Activated CD4-positive, alpha-beta T cell treated with anti-CD3 and anti-CD28 coated beads, Interleukin-2, amount 50 U/mL, for 24 hours (primary cell): ENCODE measurements at regions not wholly inside any gene's neighbourhood (a gene's known extent, or its start where the extent isn't known, plus 50 kb on each side); places are given as distances from the start of the nearest gene placed in this dataset.
"Not testable (repeated sequence)": the region's sequence is repeated elsewhere in the genome, so short reads cannot be mapped to it uniquely, and the experiment has no call there.

Source experiments
- DNase-seq, 2 donors: peaks; one replicate each; pipeline ENCODE4 v3.0.0-alpha.2; 2020; ENCODE audit warnings: low read depth in 1 of 2, low spot score in 1 of 2

DNA sequence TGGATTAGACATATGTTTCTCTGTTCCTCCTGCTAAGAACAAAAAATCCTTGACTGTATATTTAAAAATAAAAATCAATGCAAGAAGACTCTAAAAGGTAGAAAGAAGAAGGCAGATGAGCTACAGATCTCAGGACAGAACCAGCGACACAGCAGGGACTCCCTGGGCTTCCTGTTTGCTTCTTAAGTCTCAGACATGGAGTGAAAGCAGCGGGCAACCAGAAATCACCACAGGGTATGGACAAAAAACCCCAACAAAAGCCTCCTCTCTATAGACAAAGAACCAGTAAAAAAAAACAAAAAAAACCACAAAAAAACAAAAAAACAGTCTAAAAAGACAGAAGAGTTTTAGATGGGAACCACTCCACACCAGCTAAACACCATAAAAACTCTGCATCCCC is 971.0 kb upstream of the GYPC start:
- DNase-seq = no peak

DNA sequence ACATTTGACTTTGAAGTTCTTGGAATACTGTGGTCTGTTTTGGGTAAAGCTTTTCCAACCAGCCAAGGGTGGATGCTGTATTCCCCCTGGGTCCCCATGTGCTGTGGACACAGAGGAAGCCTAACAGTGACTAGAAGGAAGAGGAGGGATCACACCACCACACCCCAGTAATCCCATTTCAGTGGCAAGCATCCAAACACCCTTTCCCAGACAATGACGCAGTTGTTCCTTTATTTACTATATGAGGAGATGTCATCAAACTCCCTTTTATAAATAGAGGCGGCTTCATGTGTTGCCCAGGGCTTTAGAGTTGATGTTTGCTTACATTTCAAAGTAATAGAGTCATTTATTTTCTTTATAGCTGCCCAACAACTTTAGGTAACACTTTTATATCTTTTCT is 959.4 kb upstream of the GYPC start:
- DNase-seq = no peak

GRCh38 chr2:125698280-125698679 is 957.7 kb upstream of the GYPC start:
- no peak for DNase-seq

GRCh38 chr2:125701070-125701469 is 954.9 kb upstream of the GYPC start:
- no peak for DNase-seq

DNA sequence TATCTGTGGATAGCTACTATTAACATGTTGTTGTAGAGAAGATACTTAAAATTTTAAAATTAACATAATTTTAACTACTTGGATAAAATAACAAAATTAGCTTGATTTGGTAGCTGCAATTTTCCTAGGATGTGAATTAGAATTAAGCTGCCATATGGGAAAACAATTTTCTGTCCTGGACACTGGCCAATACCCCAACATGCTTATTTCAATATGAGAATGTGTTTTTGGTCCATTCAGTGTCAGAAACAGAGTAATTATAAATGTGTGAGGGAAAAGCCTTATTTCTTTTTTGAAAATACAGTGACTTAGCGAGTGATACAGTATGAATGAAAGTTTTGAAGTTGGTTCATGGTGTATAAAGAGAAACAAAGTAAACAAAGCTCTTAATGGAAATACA is 948.3 kb upstream of the GYPC start:
- no peak for DNase-seq

DNA sequence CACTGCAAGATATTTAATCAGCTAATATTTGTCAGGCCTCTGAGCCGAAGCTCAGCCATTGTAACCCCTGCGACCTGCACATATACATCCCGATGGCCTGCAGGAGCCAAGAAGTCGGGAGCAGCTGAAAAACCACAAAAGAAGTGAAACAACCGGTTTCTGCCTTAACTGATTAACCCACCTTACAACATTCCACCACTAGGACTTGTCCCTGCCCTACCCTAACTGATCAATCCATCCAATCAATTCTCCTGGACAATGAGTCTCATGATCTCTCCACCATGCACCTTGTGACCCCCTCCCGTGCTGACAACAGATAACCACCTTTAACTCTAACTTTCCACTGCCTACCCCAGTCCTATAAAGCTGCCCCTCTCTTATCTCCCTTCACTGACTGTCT is 945.4 kb upstream of the GYPC start:
- no peak for DNase-seq

DNA sequence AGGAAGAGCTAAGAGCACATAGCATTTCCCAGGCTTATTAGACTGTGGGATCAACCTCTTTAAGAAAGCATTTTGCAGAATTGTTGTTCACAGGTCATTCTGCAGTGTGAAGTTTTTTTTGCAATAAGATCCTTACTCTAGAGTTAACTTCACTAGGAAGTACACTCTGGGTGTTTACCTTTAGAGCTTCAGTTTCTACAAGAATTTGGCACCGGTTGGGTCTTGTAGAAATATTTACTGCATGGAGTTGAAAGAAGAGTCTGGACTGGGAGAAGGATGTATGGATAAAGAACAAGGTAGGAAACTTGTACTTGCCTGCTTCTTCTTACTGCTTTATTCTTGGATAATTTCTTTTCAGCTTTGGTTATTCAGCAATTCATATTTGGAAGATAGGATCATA is 944.9 kb upstream of the GYPC start:
- DNase-seq = no peak

GRCh38 chr2:125713533-125713932 is 942.4 kb upstream of the GYPC start:
- no peak for DNase-seq

- no peak for DNase-seq
Measured at GRCh38 chr2:125721072-125721721, 934.8 kb upstream of the GYPC start.

GRCh38 chr2:125730921-125731320 is 925.0 kb upstream of the GYPC start:
- no peak for DNase-seq

GRCh38 chr2:125736306-125736705 is 919.7 kb upstream of the GYPC start:
- DNase-seq = no peak

DNA sequence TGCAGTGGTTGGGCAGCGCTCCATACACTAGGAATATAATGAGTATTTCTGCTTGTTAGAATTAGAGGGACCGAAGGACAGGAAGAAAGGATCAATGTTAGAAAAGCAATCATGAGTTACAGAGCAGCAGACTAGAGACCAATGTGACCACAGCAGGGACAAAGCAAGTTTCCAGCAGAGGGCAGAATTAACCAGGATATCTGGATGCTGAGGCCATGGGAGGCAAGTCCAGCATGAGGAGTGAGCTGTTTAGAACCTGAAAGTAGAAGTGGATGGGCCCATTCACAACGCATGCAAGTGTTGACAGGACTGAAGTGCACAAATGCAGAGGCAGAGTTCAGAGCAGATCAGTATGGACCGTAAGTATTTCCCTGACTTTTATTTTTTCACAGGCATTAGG is 910.4 kb upstream of the GYPC start:
- DNase-seq = no peak

DNA sequence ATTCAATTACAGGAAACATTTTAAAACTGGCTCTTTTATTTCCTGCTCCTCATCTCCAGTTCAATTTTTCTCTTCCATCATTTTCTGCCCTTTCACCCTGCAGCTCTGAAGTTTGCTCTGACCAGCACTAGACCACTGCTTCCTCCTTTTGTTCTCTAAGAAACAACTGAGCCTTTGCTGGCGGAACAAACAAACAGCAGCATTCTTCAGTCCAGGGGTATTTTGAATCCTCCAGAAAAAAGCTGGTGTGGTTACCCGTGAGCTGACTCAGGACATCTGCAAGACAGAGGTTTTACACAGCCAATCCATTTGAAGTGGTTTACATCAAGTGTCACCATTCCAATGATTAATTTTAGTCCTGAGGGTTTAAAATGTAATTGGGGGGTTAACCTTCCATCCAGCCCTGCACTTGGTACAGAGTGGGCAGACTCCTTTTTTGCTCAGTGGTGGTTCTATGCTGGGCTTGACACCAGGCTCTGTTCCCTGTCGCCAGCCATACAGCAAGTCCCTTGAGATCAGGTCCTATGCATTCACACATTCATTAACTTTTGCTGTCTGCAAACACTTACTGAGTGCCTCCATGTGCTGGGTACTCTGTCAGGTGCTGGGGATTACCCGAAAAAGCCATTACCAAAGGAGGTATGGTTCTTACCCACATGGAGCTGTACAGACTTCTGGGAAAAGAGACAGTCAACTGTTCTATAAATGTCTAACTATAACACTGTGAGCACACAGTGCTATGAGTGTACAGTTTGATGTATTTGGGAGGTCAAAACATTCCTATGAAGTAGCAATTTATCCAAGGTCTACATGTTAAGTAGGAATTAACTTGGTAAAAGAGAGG is 909.4 kb upstream of the GYPC start:
- no peak for DNase-seq

- DNase-seq = no peak
Measured at GRCh38 chr2:125747165-125747425, 908.9 kb upstream of the GYPC start.

GRCh38 chr2:125756431-125756830 is 899.5 kb upstream of the GYPC start:
- DNase-seq = no peak

DNA sequence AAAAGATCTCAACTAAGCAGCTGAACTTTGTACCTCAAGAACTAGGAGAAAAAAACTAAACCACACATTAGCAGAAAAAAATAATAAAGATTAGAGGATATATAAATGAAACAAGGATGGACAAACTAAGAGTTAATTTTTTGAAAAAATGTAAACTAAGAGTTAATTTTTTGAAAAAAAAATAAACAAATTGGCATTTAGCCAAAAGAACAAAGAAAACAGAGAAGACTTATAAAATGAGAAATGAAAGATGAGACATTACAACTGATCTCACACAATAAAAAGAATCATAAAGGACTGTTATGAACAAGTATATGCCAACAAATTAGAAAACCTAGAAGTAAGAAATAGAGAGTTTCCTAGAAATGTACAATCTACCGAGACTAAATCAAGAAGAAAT is 859.2 kb upstream of the GYPC start:
- no peak for DNase-seq

GRCh38 chr2:125797192-125797591 is 858.8 kb upstream of the GYPC start:
- DNase-seq = no peak

- no peak for DNase-seq
Measured at GRCh38 chr2:125822746-125823145, 833.2 kb upstream of the GYPC start.

DNA sequence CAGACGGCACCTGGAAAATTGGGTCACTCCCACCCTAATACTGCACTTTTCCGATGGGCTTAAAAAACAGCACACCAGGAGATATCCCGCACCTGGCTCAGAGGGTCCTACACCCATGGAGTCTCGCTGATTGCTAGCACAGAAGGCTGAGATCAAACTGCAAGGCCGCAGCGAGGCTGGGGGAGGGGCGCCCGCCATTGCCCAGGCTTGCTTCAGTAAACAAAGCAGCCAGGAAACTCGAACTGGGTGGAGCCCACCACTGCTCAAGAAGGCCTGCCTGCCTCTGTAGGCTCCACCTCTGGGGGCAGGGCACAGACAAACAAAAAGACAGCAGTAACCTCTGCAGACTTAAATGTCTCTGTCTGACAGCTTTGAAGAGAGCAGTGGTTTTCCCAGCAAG is 830.2 kb upstream of the GYPC start:
- DNase-seq = not testable (repeated sequence)

- no peak for DNase-seq
Measured at GRCh38 chr2:125837128-125837527, 818.8 kb upstream of the GYPC start.

- no peak for DNase-seq
Measured at GRCh38 chr2:125837611-125838010, 818.3 kb upstream of the GYPC start.

DNA sequence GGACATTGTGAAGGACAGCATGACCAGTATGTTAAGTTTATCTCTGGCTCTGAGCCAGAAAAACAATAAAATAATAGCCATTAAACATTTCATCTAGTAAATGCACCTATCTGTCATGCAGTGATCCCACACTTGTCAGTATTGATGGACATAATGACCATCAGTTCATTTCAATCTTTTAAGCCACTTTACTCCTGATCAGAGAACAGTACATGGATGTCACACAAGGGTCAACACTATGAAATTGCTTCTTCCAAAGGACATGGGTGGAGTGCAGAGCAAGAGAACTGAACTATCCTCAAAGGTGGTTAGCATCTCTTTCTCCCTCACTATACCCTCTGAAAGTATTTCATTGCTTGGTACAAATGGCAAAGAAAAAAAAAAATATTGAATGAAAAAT is 816.0 kb upstream of the GYPC start:
- DNase-seq = no peak

DNA sequence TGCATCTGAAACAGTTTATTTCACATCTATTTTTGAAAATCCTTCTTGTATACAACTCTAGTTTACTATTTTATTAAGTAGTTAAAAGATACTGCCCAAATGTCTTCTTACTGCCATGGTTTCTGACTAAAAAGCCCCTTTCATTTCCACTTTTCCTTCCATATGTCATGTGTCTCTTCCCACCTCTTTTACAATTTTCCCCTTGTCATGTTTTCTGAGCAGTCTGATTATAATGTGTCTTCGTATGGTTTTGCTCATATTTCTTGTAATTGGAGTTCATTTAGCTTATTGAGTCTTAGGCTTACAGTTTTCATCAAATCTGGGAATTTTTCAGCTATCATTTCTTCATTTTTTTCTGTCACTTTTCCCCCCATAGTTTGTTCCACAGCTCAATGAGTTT is 813.9 kb upstream of the GYPC start:
- no peak for DNase-seq
